HepG2 (cell line): ENCODE measurements at regions not wholly inside any gene's neighbourhood (a gene's known extent, or its start where the extent isn't known, plus 50 kb on each side); places are given as distances from the start of the nearest gene placed in this dataset.

Experiments used
- DPF2 ChIP-seq: sonication (generic); formaldehyde crosslinking; IDR thresholded peaks from 2 replicates; pipeline ENCODE4 v1.4.0; 2020; ENCODE audit warnings: mild to moderate bottlenecking, low read depth, missing genetic modification reagents, borderline replicate concordance
- KDM3A ChIP-seq: IDR thresholded peaks from 2 replicates; pipeline ENCODE4 v1.6.1; 2018; ENCODE audit warnings: low read depth, missing compliant biosample characterization
- RORA ChIP-seq: sonication (generic); formaldehyde crosslinking; IDR thresholded peaks from 2 replicates; pipeline ENCODE4 v1.5.0; 2020; ENCODE audit warnings: mild to moderate bottlenecking, missing genetic modification reagents, moderate library complexity
- SRSF9 ChIP-seq: fragments of 200-400 bp; formaldehyde crosslinking; IDR thresholded peaks from 2 replicates; pipeline ENCODE4 v1.6.1; 2018; ENCODE audit warnings: borderline replicate concordance, mild to moderate bottlenecking, low read depth, low read length; ENCODE audit not compliant: insufficient read depth, poor library complexity, severe bottlenecking
- TARDBP ChIP-seq: sonication (generic); formaldehyde crosslinking; IDR thresholded peaks from 2 replicates; pipeline ENCODE4 v1.8.0; 2022; ENCODE audit warnings: mild to moderate bottlenecking, missing genetic modification reagents
- ZNF101 ChIP-seq: sonication (generic); formaldehyde crosslinking; IDR thresholded peaks from 2 replicates; pipeline ENCODE4 v1.4.0; 2020; ENCODE audit warnings: mild to moderate bottlenecking, low read depth, missing genetic modification reagents, borderline replicate concordance
- ZNF740 ChIP-seq: sonication (generic); formaldehyde crosslinking; IDR thresholded peaks from 2 replicates; pipeline ENCODE4 v1.4.0; 2020; ENCODE audit warnings: missing genetic modification reagents
- ZNF816 ChIP-seq: sonication (generic); formaldehyde crosslinking; IDR thresholded peaks from 2 replicates; pipeline ENCODE4 v1.8.0; 2022; ENCODE audit warnings: missing genetic modification reagents, mild to moderate bottlenecking, borderline replicate concordance
- ZSCAN22 ChIP-seq: sonication (generic); formaldehyde crosslinking; IDR thresholded peaks from 2 replicates; pipeline ENCODE4 v1.4.0; 2020; ENCODE audit warnings: mild to moderate bottlenecking, missing genetic modification reagents
- TF ChIP-seq, protein P1 (sequence below): sonication (generic); formaldehyde crosslinking; IDR thresholded peaks from 2 replicates; pipeline ENCODE4 v1.4.0; 2020; ENCODE audit warnings: missing genetic modification reagents

- TF ChIP-seq, protein P1, sequence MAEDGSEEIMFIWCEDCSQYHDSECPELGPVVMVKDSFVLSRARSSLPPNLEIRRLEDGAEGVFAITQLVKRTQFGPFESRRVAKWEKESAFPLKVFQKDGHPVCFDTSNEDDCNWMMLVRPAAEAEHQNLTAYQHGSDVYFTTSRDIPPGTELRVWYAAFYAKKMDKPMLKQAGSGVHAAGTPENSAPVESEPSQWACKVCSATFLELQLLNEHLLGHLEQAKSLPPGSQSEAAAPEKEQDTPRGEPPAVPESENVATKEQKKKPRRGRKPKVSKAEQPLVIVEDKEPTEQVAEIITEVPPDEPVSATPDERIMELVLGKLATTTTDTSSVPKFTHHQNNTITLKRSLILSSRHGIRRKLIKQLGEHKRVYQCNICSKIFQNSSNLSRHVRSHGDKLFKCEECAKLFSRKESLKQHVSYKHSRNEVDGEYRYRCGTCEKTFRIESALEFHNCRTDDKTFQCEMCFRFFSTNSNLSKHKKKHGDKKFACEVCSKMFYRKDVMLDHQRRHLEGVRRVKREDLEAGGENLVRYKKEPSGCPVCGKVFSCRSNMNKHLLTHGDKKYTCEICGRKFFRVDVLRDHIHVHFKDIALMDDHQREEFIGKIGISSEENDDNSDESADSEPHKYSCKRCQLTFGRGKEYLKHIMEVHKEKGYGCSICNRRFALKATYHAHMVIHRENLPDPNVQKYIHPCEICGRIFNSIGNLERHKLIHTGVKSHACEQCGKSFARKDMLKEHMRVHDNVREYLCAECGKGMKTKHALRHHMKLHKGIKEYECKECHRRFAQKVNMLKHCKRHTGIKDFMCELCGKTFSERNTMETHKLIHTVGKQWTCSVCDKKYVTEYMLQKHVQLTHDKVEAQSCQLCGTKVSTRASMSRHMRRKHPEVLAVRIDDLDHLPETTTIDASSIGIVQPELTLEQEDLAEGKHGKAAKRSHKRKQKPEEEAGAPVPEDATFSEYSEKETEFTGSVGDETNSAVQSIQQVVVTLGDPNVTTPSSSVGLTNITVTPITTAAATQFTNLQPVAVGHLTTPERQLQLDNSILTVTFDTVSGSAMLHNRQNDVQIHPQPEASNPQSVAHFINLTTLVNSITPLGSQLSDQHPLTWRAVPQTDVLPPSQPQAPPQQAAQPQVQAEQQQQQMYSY (CRISPR knock-in tag) = no peak
- TF ChIP-seq ZSCAN22 (CRISPR knock-in tag) (no peak), TARDBP (no peak), ZNF816 (CRISPR knock-in tag) (no peak), ZNF740 (CRISPR knock-in tag) (no peak), RORA (CRISPR knock-in tag) (no peak), SRSF9 (no peak), ZNF101 (CRISPR knock-in tag) (no peak), DPF2 (CRISPR knock-in tag) (no peak), KDM3A (CRISPR knock-in tag) (no peak)
Measured at GRCh38 chr11:30729187-30729713, 143.1 kb upstream of the MPPED2 start (continued).
